ACHN (cell line): ENCODE measurements at regions not wholly inside any gene's neighbourhood (a gene's known extent, or its start where the extent isn't known, plus 50 kb on each side); places are given as distances from the start of the nearest gene placed in this dataset.
A peak's percentile ranks its signal among the peaks of the same experiment; 100 is the strongest.

ENCODE experiments used
- DNase-seq: peaks from one replicate; pipeline ENCODE4 v3.0.0-alpha.2; 2015
- in situ Hi-C: cut with HindIII; loops from 2 replicates; pipeline ENCODE4 v1.10.0; 2017; ENCODE audit warnings: low sequenced_read_pairs, low pct_ligation_motif_present, low pct_unique_long_range_greater_than_20kb

GRCh38 chr9:16120727-16121126 is 567.9 kb downstream of the CCDC171 start:
- in situ Hi-C loops: no loop called here
- DNase-seq: no peak

GRCh38 chr9:16121168-16121567 is 568.3 kb downstream of the CCDC171 start:
- DNase-seq: no peak
- in situ Hi-C loops: no loop called here

GRCh38 chr9:16121601-16122286 is 568.9 kb downstream of the CCDC171 start:
- in situ Hi-C loops: no loop called here
- no peak for DNase-seq

- in situ Hi-C loops: no loop called here
Measured at GRCh38 chr9:16125629-16126028, 572.8 kb downstream of the CCDC171 start.

GRCh38 chr9:16126042-16126441 is 573.2 kb downstream of the CCDC171 start:
- in situ Hi-C loops: no loop called here
- no peak for DNase-seq

More at GRCh38 chr9:16125629-16126028, 572.8 kb downstream of the CCDC171 start:
- no peak for DNase-seq

GRCh38 chr9:16128003-16128402 is 575.2 kb downstream of the CCDC171 start:
- in situ Hi-C loops: no loop called here

GRCh38 chr9:16131264-16131663 is 578.4 kb downstream of the CCDC171 start:
- DNase-seq: peak; percentile 40
- in situ Hi-C loops: no loop called here

More at GRCh38 chr9:16128003-16128402, 575.2 kb downstream of the CCDC171 start:
- no peak for DNase-seq

GRCh38 chr9:16132513-16132912 is 579.7 kb downstream of the CCDC171 start:
- in situ Hi-C loops: no loop called here
- no peak for DNase-seq

GRCh38 chr9:16133032-16133431 is 580.2 kb downstream of the CCDC171 start:
- in situ Hi-C loops: no loop called here

GRCh38 chr9:16133556-16134227 is 580.8 kb downstream of the CCDC171 start:
- in situ Hi-C loops: no loop called here
- DNase-seq: peak; percentile 88

More at GRCh38 chr9:16133032-16133431, 580.2 kb downstream of the CCDC171 start:
- DNase-seq: no peak

- in situ Hi-C loops: no loop called here
- no peak for DNase-seq
Measured at GRCh38 chr9:16134351-16134750, 581.5 kb downstream of the CCDC171 start.

- in situ Hi-C loops: no loop called here
- DNase-seq: no peak
Measured at GRCh38 chr9:16135968-16136367, 583.1 kb downstream of the CCDC171 start.

- DNase-seq: no peak
- in situ Hi-C loops: no loop called here
Measured at GRCh38 chr9:16136451-16136850, 583.6 kb downstream of the CCDC171 start.

- no peak for DNase-seq
Measured at GRCh38 chr9:16136961-16137360, 584.1 kb downstream of the CCDC171 start.

GRCh38 chr9:16138561-16139491 is 586.0 kb downstream of the CCDC171 start:
- in situ Hi-C loops: no loop called here

More at GRCh38 chr9:16136961-16137360, 584.1 kb downstream of the CCDC171 start:
- in situ Hi-C loops: no loop called here

GRCh38 chr9:16139774-16140173 is 586.9 kb downstream of the CCDC171 start:
- no peak for DNase-seq
- in situ Hi-C loops: no loop called here

More at GRCh38 chr9:16138561-16139491, 586.0 kb downstream of the CCDC171 start:
- DNase-seq: no peak

- in situ Hi-C loops: no loop called here
Measured at GRCh38 chr9:16143310-16143709, 590.5 kb downstream of the CCDC171 start.

GRCh38 chr9:16143947-16144890 is 591.4 kb downstream of the CCDC171 start:
- in situ Hi-C loops: no loop called here
- no peak for DNase-seq

More at GRCh38 chr9:16143310-16143709, 590.5 kb downstream of the CCDC171 start:
- no peak for DNase-seq
